Common myeloid progenitor, CD34-positive (primary cell): ENCODE measurements at regions not wholly inside any gene's neighbourhood (a gene's known extent, or its start where the extent isn't known, plus 50 kb on each side); places are given as distances from the start of the nearest gene placed in this dataset.

Experiments used
- CTCF ChIA-PET: fragments of 350-600 bp; sonication (Branson Sonifier 250); formaldehyde crosslinking; loops from one replicate; lab custom pipeline; 2021; ENCODE audit warnings: antibody characterized with exemption; lab: Charles Lee
- POLR2A ChIA-PET: fragments of 350-600 bp; sonication (Branson Sonifier 250); formaldehyde crosslinking; loops from one replicate; lab custom pipeline; 2021; ENCODE audit warnings: antibody characterized with exemption; lab: Charles Lee
- DNase-seq, 3 donors: peaks; one replicate each; pipeline versions ENCODE4 v3.0.0 to v3.0.0-alpha.2; 2013
- H3K27ac ChIP-seq, 2 experiments: 1 replicate in 1 of 2; 2 replicates in 1 of 2; pipeline ENCODE4 v1.7.0; 2013; ENCODE audit warnings: inconsistent platforms in 2 of 2, low read length in 2 of 2, mild to moderate bottlenecking in 2 of 2, low read depth in 1 of 2, moderate library complexity in 1 of 2; ENCODE audit not compliant: severe bottlenecking in 2 of 2, insufficient read depth in 1 of 2, poor library complexity in 1 of 2
- H3K27me3 ChIP-seq, 5 experiments: replicated peaks in 2 of 5; 1 replicate in 3 of 5; 2 replicates in 2 of 5; pipeline versions ENCODE4 v1.6.1 to v1.7.0; 2013; ENCODE audit warnings: low read length in 4 of 5, mild to moderate bottlenecking in 2 of 5, moderate library complexity in 2 of 5, inconsistent platforms in 1 of 5; ENCODE audit not compliant: insufficient read depth in 5 of 5, control insufficient read depth in 4 of 5
- H3K36me3 ChIP-seq, 4 experiments: 1 replicate in 2 of 4; 2 replicates in 2 of 4; pipeline versions ENCODE4 v1.6.1 to v1.7.0; 2013; ENCODE audit warnings: low read length in 3 of 4, control low read depth in 1 of 4, mild to moderate bottlenecking in 1 of 4; ENCODE audit not compliant: control insufficient read depth in 4 of 4, insufficient read depth in 4 of 4
- H3K4me1 ChIP-seq, 4 experiments: 1 replicate in 3 of 4; 2 replicates in 1 of 4; pipeline versions ENCODE4 v1.6.1 to v1.7.1; 2013; ENCODE audit warnings: low read length in 3 of 4, mild to moderate bottlenecking in 3 of 4, control low read depth in 1 of 4, inconsistent platforms in 1 of 4, moderate library complexity in 1 of 4; ENCODE audit not compliant: control insufficient read depth in 4 of 4, insufficient read depth in 4 of 4; ENCODE audit errors: control extremely low read depth in 1 of 4
- H3K4me3 ChIP-seq, 7 experiments: 1 replicate in 4 of 7; 2 replicates in 3 of 7; pipeline versions ENCODE4 v1.5.1 to v1.7.0; 2013; ENCODE audit warnings: mild to moderate bottlenecking in 7 of 7, low read length in 6 of 7, moderate library complexity in 6 of 7, inconsistent platforms in 2 of 7, low read depth in 2 of 7, control low read depth in 1 of 7; ENCODE audit not compliant: insufficient read depth in 4 of 7, control insufficient read depth in 1 of 7; ENCODE audit errors: extremely low read depth in 1 of 7
- H3K9me3 ChIP-seq, 5 experiments: 1 replicate in 4 of 5; 2 replicates in 1 of 5; pipeline versions ENCODE4 v1.6.1 to v1.7.1; 2013; ENCODE audit warnings: low read length in 4 of 5, mild to moderate bottlenecking in 2 of 5, inconsistent platforms in 1 of 5, low read depth in 1 of 5, moderate library complexity in 1 of 5; ENCODE audit not compliant: control insufficient read depth in 4 of 5, insufficient read depth in 2 of 5; ENCODE audit errors: control extremely low read depth in 1 of 5
- WGBS: methylation state at CpG from one replicate; pipeline ENCODE4 v1.1.5; 2013; ENCODE audit not compliant: insufficient coverage; 5-methylcytosine and 5-hydroxymethylcytosine counted together

GRCh38 chr1:168396940-168397684 lies 116.4 kb downstream of the TBX19 start:
- ChIA-PET CTCF (interaction anchor here (0.8 to 2.2 kb wide), 2 partner anchors 9 to 14 kb away, joined by 3 to 7 read pairs; no protein-coding TSS in a partner anchor), POLR2A (no interaction called here)
- no peak overlapping the region for H3K4me3 ChIP-seq
- H3K27me3 ChIP-seq, result no peaks in the 10 kb centered on the region
- H3K4me1 ChIP-seq, result peaks cover 0 to 17% (median 1%) of the 10 kb centered on the region in 4 experiments
- no peaks in the 10 kb centered on the region for H3K36me3 ChIP-seq
- DNase-seq, result no peak
- WGBS, result 95% methylated on average over 2 of the region's 3 CpGs
- no peak overlapping the region for H3K27ac ChIP-seq
- H3K9me3 ChIP-seq, result no peaks in the 10 kb centered on the region

DNA sequence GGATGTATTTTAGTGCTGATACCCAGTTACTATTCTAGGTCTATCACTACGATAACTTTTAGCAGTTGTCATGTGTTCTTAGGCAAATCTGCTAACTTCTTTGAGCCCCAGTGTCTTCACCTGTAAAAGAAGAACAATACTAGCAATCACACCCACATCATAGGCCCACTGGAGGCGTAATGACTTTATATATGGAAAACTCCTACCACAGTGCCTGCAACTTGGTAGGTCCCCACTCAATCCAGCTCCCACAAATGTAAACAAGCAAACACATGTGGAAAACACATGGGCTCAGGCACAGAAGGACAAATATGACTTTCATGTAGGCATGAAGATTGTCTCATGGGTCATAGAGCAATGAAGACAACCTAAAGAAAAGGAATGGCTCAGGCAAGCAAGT lies 115.8 kb downstream of the TBX19 start:
- CTCF ChIA-PET, result interaction anchor here (2.2 kb wide), 1 partner anchor 8 kb away, joined by 7 read pairs; no protein-coding TSS in a partner anchor
- WGBS, result no CpG with 5 or more reads among the region's 2 CpGs

DNA sequence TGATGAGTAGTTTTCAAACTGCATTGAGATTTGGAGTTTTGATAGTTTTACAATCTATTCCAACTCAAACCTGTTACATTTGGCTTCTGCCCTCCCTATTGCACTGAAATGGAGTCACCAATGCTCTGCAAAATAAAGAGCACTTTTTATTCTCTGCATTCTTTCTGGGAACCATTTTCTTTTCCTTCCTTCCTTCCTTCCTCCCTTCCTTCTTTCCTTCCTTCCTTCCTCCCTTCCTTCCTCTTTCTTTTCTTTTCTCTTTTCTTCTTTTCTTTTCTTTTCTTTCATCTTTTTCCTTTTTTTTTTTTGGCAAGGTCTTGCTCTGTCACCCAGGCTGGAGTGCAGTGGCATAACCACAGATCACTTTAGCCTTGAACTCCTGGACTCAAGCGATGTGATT lies 114.2 kb downstream of the TBX19 start:
- H3K27ac ChIP-seq, result no peak overlapping the region
- H3K36me3 ChIP-seq, result no peaks in the 10 kb centered on the region
- peaks cover 0 to 17% (median 2%) of the 10 kb centered on the region in 4 experiments for H3K4me1 ChIP-seq
- ChIA-PET POLR2A (no interaction called here), CTCF (no interaction called here)
- H3K9me3 ChIP-seq, result no peaks in the 10 kb centered on the region
- WGBS, result 100% methylated on average over 1 of the region's 1 CpG
- no peak for DNase-seq
- no peak overlapping the region for H3K4me3 ChIP-seq
- no peaks in the 10 kb centered on the region for H3K27me3 ChIP-seq

More for the DNA sequence above, 115.8 kb downstream of the TBX19 start:
- no peak for DNase-seq
- Histone ChIP-seq H3K9me3 (no peaks in the 10 kb centered on the region), H3K4me1 (peaks cover 0 to 17% (median 2%) of the 10 kb centered on the region in 4 experiments), H3K27ac (no peak overlapping the region), H3K36me3 (no peaks in the 10 kb centered on the region), H3K4me3 (no peak overlapping the region), H3K27me3 (no peaks in the 10 kb centered on the region)
- POLR2A ChIA-PET, result no interaction called here

DNA sequence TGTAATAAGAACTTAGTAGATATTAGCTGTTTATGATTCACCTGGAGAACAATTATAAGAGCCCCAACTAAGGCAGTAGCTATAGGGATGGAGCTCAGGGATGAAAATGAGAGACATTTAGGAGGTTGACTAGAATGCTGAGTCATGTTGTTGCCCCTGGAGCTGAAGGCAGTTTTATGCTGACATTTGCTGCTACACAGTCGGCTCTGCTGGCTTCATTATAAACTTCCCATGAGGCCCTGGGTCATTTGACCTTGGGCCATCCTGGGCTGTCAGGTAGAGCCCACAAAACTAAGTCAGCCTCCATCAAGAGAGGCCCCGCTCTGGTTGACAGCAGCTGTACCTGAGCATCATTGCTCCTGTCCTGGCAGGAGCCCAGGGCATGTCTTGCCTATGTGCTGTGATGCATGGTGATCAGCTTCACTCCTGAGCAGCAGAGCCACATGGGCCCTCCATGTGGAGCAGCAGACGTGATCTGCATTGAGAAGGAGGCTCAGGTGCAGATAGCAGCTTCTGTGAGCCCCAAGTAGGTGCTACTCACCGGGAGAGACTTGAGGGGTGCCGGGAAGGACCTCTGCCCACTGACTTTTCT lies 112.4 kb downstream of the TBX19 start:
- H3K4me1 ChIP-seq, result peaks cover 0 to 6% (median 2%) of the 10 kb centered on the region in 4 experiments
- no peak overlapping the region for H3K27ac ChIP-seq
- DNase-seq, result peak in 2 of 3 donors; percentile 56 to 65
- no peaks in the 10 kb centered on the region for H3K36me3 ChIP-seq
- ChIA-PET CTCF (interaction anchor here (0.6 to 1.3 kb wide), 3 partner anchors 15 to 456 kb away, joined by 3 to 4 read pairs (median 3); no protein-coding TSS in a partner anchor), POLR2A (no interaction called here)
- no peaks in the 10 kb centered on the region for H3K9me3 ChIP-seq
- no peak overlapping the region for H3K4me3 ChIP-seq
- 69% methylated on average over 4 of the region's 5 CpGs for WGBS
- H3K27me3 ChIP-seq, result no peaks in the 10 kb centered on the region

- no peak for DNase-seq
- Histone ChIP-seq H3K4me3 (no peak overlapping the region), H3K4me1 (peaks cover 0 to 10% (median 2%) of the 10 kb centered on the region in 4 experiments), H3K27me3 (peaks cover 0 to 6% (median 0%) of the 10 kb centered on the region in 5 experiments), H3K27ac (no peak overlapping the region), H3K36me3 (no peaks in the 10 kb centered on the region), H3K9me3 (no peaks in the 10 kb centered on the region)
- CTCF ChIA-PET, result interaction anchor here (1.3 kb wide), 1 partner anchor 14 kb away, joined by 4 read pairs; no protein-coding TSS in a partner anchor
- WGBS, result 84% methylated on average over 6 of the region's 8 CpGs
- POLR2A ChIA-PET, result no interaction called here
These were observed 111.4 kb downstream of the TBX19 start for GRCh38 chr1:168391851-168392681.

GRCh38 chr1:168390271-168390670 lies 109.6 kb downstream of the TBX19 start:
- H3K4me1 ChIP-seq, result peaks cover 0 to 16% (median 3%) of the 10 kb centered on the region in 4 experiments
- no peak for DNase-seq
- peaks cover 0 to 8% (median 1%) of the 10 kb centered on the region in 5 experiments for H3K27me3 ChIP-seq
- ChIA-PET POLR2A (no interaction called here), CTCF (interaction anchor here (0.6 to 1.3 kb wide), 4 partner anchors 8 to 50 kb away, joined by 3 to 4 read pairs (median 3); no protein-coding TSS in a partner anchor)
- no peaks in the 10 kb centered on the region for H3K36me3 ChIP-seq
- no peak overlapping the region for H3K27ac ChIP-seq
- 100% methylated on average over 1 of the region's 2 CpGs for WGBS
- no peak overlapping the region for H3K4me3 ChIP-seq
- no peaks in the 10 kb centered on the region for H3K9me3 ChIP-seq
